HG02588 (cell line): ENCODE measurements at regions not wholly inside any gene's neighbourhood (a gene's known extent, or its start where the extent isn't known, plus 50 kb on each side); places are given as distances from the start of the nearest gene placed in this dataset.

Experiments
- ATAC-seq: cut with Tn5 transposase; IDR thresholded peaks from one replicate; pipeline ENCODE4 v1.9.1; 2021; ENCODE audit warnings: mild to moderate bottlenecking, moderate library complexity; ENCODE audit not compliant: unreplicated experiment

- no peak for ATAC-seq
These were observed 62.9 kb upstream of the ELK3 start for GRCh38 chr12:96131230-96131788.

- no peak for ATAC-seq
These were observed 61.4 kb upstream of the ELK3 start for GRCh38 chr12:96132819-96133218.

DNA sequence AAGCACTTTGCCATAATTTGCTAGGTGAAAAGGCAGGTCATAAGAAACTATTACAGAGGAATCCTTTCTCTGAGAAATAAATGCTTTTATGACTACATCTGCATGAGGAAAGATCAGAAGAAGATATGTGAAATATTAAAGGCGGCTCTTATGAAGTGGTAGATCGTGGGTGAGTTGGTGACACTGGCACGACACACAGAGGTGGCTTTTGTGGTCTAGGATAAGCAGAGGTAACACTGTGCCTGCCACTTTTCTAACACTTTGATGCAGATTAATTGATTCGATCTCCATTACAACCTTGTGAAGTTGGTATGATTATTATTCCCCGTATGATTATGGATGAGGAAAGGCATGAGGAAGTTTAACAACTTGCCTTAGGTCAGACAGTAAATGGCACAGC lies 60.0 kb upstream of the ELK3 start:
- no peak for ATAC-seq

- no peak for ATAC-seq
These were observed 58.0 kb upstream of the ELK3 start for GRCh38 chr12:96136161-96136560.

DNA sequence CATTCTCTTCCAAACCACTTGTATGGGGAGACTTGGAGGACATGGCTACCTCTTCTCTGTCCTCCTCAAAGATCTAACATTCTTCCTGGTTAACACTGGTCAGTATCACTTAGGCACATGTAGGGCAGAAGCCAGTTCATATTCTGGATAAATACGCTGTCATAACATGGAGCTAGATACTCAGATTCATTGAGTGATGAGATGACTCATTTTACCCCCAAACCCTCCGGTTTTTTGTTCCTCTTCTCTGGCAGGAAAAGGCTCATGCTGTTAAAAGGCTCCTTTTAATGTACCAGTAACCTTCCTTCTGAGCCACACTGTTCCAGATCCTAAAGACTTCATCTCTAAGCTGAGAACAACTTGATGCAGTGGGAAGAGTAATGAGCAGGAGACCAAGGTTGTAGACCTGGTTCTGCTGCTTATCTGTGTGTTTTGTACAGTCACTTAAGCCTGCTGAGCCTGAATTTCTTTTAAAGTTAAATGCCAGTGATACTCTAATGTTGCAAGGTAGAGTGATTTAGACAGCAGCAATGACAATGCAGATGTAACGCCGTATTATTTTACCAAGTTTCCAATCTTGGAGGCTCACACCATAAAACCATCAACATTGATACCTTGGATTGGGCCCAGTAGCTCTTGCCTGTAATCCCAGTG lies 57.3 kb upstream of the ELK3 start:
- ATAC-seq = no peak

DNA sequence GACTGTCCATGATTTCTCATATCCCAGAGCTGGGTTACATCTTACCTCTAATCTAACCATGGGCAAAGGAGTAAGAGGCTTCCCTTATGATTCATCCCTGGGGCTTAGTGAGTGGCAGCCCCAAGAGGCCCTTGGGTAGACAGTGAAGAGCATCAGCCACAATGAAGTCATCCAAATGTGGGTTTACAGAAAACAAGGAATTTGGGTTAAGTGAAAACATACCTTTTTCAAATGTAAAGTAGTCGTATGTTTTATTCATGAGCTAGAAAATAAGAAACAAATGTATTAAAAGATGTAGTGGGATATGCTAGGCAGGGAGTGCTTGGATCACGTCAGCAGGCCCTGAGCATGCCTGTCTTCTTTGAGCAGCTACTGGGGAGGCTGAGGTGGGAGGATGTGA lies 54.0 kb upstream of the ELK3 start:
- ATAC-seq = no peak

GRCh38 chr12:96141216-96141912 lies 52.8 kb upstream of the ELK3 start:
- no peak for ATAC-seq

DNA sequence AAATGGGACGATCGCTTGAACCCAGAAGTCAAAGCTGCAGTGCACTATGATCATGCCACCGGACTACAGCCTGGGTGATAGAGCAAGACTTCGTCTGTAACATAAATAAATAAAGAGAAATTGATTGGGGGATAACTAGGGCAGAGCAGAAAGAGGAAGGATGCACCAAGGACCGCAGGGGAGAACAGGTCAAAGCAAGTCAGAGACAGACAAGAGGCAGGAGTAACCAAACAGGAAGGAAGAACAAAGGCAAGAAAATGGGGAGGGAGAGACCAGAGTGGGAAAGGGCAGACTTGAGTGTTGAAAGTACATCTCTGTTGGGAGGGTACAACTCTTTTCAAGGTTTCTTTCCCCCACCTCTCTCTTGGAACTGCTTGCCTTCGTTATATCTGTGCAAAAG lies 50.8 kb upstream of the ELK3 start:
- ATAC-seq = no peak

DNA sequence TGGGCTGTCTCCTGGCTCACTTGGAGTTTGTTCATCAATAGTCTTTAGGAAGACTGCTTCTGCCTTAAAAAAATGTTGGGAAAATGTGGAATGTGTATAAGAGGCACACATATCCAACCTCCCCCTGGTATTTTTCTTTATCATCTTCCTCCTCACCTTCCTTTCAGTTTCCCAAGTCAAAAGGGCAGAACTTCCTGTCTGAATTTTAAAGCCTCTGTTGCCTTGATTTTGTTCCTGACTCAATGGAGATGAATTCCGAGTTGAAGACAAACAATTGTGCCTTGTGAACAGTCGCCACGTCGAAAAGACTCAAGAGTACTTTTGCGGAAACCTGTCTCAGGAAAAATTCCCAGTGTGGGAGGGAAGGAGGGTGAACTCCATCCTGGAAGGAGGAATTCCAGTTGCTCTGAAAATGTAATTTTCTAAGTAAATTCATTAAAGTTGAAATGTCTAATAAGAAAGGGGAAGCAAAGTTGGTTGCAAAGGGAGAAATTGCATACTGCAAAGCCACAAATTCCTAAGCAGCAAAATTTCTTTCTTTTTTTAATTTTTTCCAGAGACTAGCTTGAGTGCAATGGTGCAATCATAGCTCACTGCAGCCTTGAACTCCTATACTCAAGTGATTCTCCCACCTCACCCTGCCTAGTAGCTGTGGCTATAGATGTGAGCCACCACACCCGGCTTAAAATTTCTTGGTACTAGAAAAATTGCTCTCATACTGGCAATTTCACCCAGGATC lies 50.2 kb upstream of the ELK3 start:
- ATAC-seq = no peak
